ENCODE measurements at regions not wholly inside any gene's neighbourhood (a gene's known extent, or its start where the extent isn't known, plus 50 kb on each side); places are given as distances from the start of the nearest gene placed in this dataset.

DNA sequence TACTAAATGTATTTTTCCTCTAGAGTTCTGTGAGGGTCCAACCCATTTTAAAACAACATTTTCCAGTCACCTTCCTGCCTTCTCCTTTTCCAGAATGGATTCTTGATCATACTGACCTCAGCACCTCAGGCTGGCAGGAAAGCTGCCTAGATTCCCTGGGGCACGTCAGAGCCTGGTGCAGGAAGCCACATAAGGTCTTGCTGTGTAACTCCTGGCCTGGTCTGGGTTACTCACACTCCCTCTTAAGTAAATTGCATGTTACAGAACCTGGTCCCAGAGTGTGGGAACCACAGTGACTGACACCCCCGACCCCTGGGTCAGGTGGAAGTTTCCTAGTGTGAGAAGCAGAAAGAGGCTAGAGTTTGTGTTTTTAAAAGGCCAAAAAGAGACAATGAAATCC lies 209.8 kb downstream of the SPTSSA start:
- TF ChIP-seq, protein P1, sequence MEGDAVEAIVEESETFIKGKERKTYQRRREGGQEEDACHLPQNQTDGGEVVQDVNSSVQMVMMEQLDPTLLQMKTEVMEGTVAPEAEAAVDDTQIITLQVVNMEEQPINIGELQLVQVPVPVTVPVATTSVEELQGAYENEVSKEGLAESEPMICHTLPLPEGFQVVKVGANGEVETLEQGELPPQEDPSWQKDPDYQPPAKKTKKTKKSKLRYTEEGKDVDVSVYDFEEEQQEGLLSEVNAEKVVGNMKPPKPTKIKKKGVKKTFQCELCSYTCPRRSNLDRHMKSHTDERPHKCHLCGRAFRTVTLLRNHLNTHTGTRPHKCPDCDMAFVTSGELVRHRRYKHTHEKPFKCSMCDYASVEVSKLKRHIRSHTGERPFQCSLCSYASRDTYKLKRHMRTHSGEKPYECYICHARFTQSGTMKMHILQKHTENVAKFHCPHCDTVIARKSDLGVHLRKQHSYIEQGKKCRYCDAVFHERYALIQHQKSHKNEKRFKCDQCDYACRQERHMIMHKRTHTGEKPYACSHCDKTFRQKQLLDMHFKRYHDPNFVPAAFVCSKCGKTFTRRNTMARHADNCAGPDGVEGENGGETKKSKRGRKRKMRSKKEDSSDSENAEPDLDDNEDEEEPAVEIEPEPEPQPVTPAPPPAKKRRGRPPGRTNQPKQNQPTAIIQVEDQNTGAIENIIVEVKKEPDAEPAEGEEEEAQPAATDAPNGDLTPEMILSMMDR (IDR thresholded peaks at IDR 0.05) = no peak
- TF ChIP-seq EZH2 (IDR thresholded peaks at IDR 0.05; ENCODE audit: borderline replicate concordance, insufficient read depth, low read depth, low read length, poor library complexity, severe bottlenecking) = no peak
